ENCODE measurements at regions not wholly inside any gene's neighbourhood (a gene's known extent, or its start where the extent isn't known, plus 50 kb on each side); places are given as distances from the start of the nearest gene placed in this dataset.

DNA sequence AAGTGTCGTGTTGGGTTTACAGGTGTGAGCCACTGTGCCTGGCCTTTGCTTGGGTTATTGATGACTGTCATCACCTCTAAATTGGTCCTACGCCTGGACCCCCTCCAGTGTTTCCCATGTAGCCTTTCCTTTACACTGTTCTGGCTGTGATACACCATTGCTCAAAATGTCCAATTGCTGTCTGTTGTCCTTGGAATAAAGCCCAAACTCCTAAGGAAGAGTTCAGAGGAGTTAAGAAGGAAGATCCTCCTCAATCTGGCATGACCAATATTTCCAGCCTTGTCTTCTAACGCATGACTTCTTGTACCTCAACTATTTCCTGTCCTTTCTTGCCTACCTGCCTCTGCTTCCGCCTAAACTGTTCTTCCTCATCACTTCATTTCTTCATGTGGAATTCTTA lies 113.1 kb downstream of the POLR2M start:
- Histone ChIP-seq H3K9me3 (ENCODE audit: control insufficient read depth, insufficient read depth, low read depth, low read length) (no peaks in the 10 kb centered on the region), H3K36me3 (ENCODE audit: control insufficient read depth, insufficient read depth, low read length) (no peaks in the 10 kb centered on the region), H3K4me3 (ENCODE audit: low read depth in 2 of 2, low read length in 2 of 2) (no peak overlapping the region), H3K27ac (ENCODE audit: low read length) (no peak overlapping the region), H3K4me1 (ENCODE audit: control insufficient read depth, insufficient read depth, low read length) (no peaks in the 10 kb centered on the region), H3K27me3 (ENCODE audit: control insufficient read depth, insufficient read depth, low read length) (peaks cover 2% of the 10 kb centered on the region; the same call in 1 of the 2 replicates)
- BruUV-seq (replicated peaks) = no TSS peak
- intact Hi-C loops (cut with micrococcal nuclease; ENCODE audit: unreplicated experiment) = no loop called here
- ChIA-PET CTCF (no interaction called here), POLR2A (no interaction called here)
- in situ Hi-C loops (cut with HindIII; ENCODE audit: low pct_unique_long_range_greater_than_20kb, low sequenced_read_pairs) = no loop called here
- DNase-seq (ENCODE audit: low read depth, low spot score) = no peak
- TF ChIP-seq, protein P1, sequence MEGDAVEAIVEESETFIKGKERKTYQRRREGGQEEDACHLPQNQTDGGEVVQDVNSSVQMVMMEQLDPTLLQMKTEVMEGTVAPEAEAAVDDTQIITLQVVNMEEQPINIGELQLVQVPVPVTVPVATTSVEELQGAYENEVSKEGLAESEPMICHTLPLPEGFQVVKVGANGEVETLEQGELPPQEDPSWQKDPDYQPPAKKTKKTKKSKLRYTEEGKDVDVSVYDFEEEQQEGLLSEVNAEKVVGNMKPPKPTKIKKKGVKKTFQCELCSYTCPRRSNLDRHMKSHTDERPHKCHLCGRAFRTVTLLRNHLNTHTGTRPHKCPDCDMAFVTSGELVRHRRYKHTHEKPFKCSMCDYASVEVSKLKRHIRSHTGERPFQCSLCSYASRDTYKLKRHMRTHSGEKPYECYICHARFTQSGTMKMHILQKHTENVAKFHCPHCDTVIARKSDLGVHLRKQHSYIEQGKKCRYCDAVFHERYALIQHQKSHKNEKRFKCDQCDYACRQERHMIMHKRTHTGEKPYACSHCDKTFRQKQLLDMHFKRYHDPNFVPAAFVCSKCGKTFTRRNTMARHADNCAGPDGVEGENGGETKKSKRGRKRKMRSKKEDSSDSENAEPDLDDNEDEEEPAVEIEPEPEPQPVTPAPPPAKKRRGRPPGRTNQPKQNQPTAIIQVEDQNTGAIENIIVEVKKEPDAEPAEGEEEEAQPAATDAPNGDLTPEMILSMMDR (IDR thresholded peaks at IDR 0.05) = no peak
- no peak for TF ChIP-seq TCF7L2 (IDR thresholded peaks at IDR 0.05; ENCODE audit: low read depth, low read length)
- no peak for TF ChIP-seq SIN3A (IDR thresholded peaks at IDR 0.05; ENCODE audit: borderline replicate concordance, insufficient read depth, low read depth, low read length)
- TF ChIP-seq, protein P2, sequence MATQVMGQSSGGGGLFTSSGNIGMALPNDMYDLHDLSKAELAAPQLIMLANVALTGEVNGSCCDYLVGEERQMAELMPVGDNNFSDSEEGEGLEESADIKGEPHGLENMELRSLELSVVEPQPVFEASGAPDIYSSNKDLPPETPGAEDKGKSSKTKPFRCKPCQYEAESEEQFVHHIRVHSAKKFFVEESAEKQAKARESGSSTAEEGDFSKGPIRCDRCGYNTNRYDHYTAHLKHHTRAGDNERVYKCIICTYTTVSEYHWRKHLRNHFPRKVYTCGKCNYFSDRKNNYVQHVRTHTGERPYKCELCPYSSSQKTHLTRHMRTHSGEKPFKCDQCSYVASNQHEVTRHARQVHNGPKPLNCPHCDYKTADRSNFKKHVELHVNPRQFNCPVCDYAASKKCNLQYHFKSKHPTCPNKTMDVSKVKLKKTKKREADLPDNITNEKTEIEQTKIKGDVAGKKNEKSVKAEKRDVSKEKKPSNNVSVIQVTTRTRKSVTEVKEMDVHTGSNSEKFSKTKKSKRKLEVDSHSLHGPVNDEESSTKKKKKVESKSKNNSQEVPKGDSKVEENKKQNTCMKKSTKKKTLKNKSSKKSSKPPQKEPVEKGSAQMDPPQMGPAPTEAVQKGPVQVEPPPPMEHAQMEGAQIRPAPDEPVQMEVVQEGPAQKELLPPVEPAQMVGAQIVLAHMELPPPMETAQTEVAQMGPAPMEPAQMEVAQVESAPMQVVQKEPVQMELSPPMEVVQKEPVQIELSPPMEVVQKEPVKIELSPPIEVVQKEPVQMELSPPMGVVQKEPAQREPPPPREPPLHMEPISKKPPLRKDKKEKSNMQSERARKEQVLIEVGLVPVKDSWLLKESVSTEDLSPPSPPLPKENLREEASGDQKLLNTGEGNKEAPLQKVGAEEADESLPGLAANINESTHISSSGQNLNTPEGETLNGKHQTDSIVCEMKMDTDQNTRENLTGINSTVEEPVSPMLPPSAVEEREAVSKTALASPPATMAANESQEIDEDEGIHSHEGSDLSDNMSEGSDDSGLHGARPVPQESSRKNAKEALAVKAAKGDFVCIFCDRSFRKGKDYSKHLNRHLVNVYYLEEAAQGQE (IDR thresholded peaks at IDR 0.05; ENCODE audit: insufficient read depth in 1 of 2, low read depth in 2 of 2, low read length in 1 of 2) = no peak
- TF ChIP-seq POLR2AphosphoS5 (IDR thresholded peaks at IDR 0.05; ENCODE audit: low read depth, low read length) = no peak
- no peak for ATAC-seq

DNA sequence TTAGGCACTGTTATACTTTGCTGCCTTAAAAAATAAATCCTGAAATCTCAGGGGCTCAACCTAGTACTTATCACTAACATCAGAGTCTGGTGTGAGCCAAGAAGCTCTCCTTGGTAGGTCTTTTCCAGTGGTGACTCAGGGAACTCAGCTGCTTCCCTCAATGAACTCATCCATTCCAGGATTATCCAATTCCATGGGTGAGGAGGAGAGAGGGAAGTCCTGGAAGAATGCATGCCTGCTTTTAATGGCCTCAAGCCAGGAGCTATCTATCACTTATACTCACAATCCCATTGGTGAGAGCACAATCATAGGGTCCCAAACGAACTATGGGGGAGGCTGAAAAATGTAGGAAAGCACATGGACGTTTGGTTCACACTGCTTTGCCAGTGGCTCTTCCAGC lies 113.6 kb downstream of the POLR2M start:
- DNase-seq (ENCODE audit: low read depth, low spot score) = no peak
- Histone ChIP-seq H3K36me3 (ENCODE audit: control insufficient read depth, insufficient read depth, low read length) (no peaks in the 10 kb centered on the region), H3K4me1 (ENCODE audit: control insufficient read depth, insufficient read depth, low read length) (no peaks in the 10 kb centered on the region), H3K27ac (ENCODE audit: low read length) (no peak overlapping the region), H3K4me3 (ENCODE audit: low read depth in 2 of 2, low read length in 2 of 2) (no peak overlapping the region), H3K27me3 (ENCODE audit: control insufficient read depth, insufficient read depth, low read length) (peaks cover 2% of the 10 kb centered on the region; the same call in 1 of the 2 replicates), H3K9me3 (ENCODE audit: control insufficient read depth, insufficient read depth, low read depth, low read length) (no peaks in the 10 kb centered on the region)
- no TSS peak for BruUV-seq (replicated peaks)
- TF ChIP-seq, protein P1 (IDR thresholded peaks at IDR 0.05) = no peak
- TF ChIP-seq SIN3A (IDR thresholded peaks at IDR 0.05; ENCODE audit: borderline replicate concordance, insufficient read depth, low read depth, low read length) (no peak), POLR2AphosphoS5 (IDR thresholded peaks at IDR 0.05; ENCODE audit: low read depth, low read length) (no peak), TCF7L2 (IDR thresholded peaks at IDR 0.05; ENCODE audit: low read depth, low read length) (no peak)
- TF ChIP-seq, protein P2 (IDR thresholded peaks at IDR 0.05; ENCODE audit: insufficient read depth in 1 of 2, low read depth in 2 of 2, low read length in 1 of 2) = no peak
- in situ Hi-C loops (cut with HindIII; ENCODE audit: low pct_unique_long_range_greater_than_20kb, low sequenced_read_pairs) = no loop called here
- ChIA-PET CTCF (no interaction called here), POLR2A (no interaction called here)
- intact Hi-C loops (cut with micrococcal nuclease; ENCODE audit: unreplicated experiment) = no loop called here
- no peak for ATAC-seq

Measured in Panc1 (cell line).